IMR-90 (cell line): ENCODE measurements at regions not wholly inside any gene's neighbourhood (a gene's known extent, or its start where the extent isn't known, plus 50 kb on each side); places are given as distances from the start of the nearest gene placed in this dataset.

Source experiments
- ATAC-seq: fragments of 200-7000 bp; cut with Tn5 transposase; 2 replicates; pipeline ENCODE4 v1.9.1; 2020; ENCODE audit warnings: low read depth, mild to moderate bottlenecking, moderate library complexity
- BruUV-seq: library from RNA; stranded (reverse); fragments of 400-500 nt; replicated peaks from 2 replicates; lab custom pipeline; 2021; lab: Mats Ljungman, UMichigan
- CTCF ChIA-PET: fragments of 300-600 bp; formaldehyde crosslinking; extraction: SDS; loops from one replicate; lab custom pipeline; 2021; ENCODE audit warnings: antibody characterized with exemption; lab: Yijun Ruan, JAX
- POLR2A ChIA-PET: fragments of 300-600 bp; sonication (Branson Sonifier 250); formaldehyde crosslinking; loops from one replicate; lab custom pipeline; 2022; ENCODE audit warnings: antibody characterized with exemption; ENCODE audit not compliant: unreplicated experiment; lab: Charles Lee
- DNase-seq: peaks from one replicate; pipeline ENCODE4 v3.0.0; 2013
- H2AFZ ChIP-seq: replicated peaks from 2 replicates; pipeline ENCODE3; 2013; ENCODE audit warnings: low read length, mild to moderate bottlenecking; ENCODE audit not compliant: poor library complexity
- H2AK5ac ChIP-seq: 2 replicates; pipeline ENCODE4 v1.6.1; 2013; ENCODE audit warnings: low read depth, low read length, inconsistent platforms
- H2AK9ac ChIP-seq: replicated peaks from 2 replicates; pipeline ENCODE3; 2013; ENCODE audit warnings: mild to moderate bottlenecking, low read depth, low read length, moderate library complexity; ENCODE audit not compliant: poor library complexity
- H2BK120ac ChIP-seq: 2 replicates; pipeline ENCODE4 v1.6.1; 2013; ENCODE audit warnings: low read depth, low read length, inconsistent platforms
- H2BK15ac ChIP-seq: 3 replicates; pipeline ENCODE4 v1.6.1; 2013; ENCODE audit warnings: low read depth, low read length, inconsistent platforms
- H2BK20ac ChIP-seq: 2 replicates; pipeline ENCODE4 v1.6.1; 2013; ENCODE audit warnings: low read depth, mild to moderate bottlenecking, inconsistent platforms, low read length, moderate library complexity
- H2BK5ac ChIP-seq: 2 replicates; pipeline ENCODE4 v1.6.1; 2013; ENCODE audit warnings: mild to moderate bottlenecking, low read depth, low read length, inconsistent platforms; ENCODE audit not compliant: poor library complexity, severe bottlenecking
- H3K14ac ChIP-seq: replicated peaks from 2 replicates; pipeline ENCODE4 v1.6.1; 2013; ENCODE audit warnings: low read depth, low read length, inconsistent platforms
- H3K18ac ChIP-seq: 2 replicates; pipeline ENCODE4 v1.6.1; 2013; ENCODE audit warnings: low read depth, low read length, control low read depth
- H3K23ac ChIP-seq: 2 replicates; pipeline ENCODE4 v1.6.1; 2013; ENCODE audit warnings: low read depth, low read length, inconsistent platforms
- H3K27ac ChIP-seq: 2 replicates; pipeline ENCODE4 v1.5.1; 2013; ENCODE audit warnings: mild to moderate bottlenecking, control low read depth, low read length; ENCODE audit not compliant: insufficient read depth
- H3K27me3 ChIP-seq: 2 replicates; pipeline ENCODE4 v1.6.1; 2013; ENCODE audit warnings: low read length; ENCODE audit not compliant: control insufficient read depth, insufficient read depth
- H3K36me3 ChIP-seq: 2 replicates; pipeline ENCODE4 v1.6.1; 2013; ENCODE audit warnings: low read length, mixed read lengths; ENCODE audit not compliant: control insufficient read depth, insufficient read depth
- H3K4ac ChIP-seq: 2 replicates; pipeline ENCODE4 v1.6.1; 2013; ENCODE audit warnings: low read depth, low read length, inconsistent platforms
- H3K4me1 ChIP-seq: 2 replicates; pipeline ENCODE4 v1.6.1; 2013; ENCODE audit warnings: low read length, mixed read lengths; ENCODE audit not compliant: control insufficient read depth, insufficient read depth
- H3K4me2 ChIP-seq: 2 replicates; pipeline ENCODE4 v1.6.1; 2013; ENCODE audit warnings: low read depth, mild to moderate bottlenecking, control low read depth, low read length, moderate library complexity
- H3K4me3 ChIP-seq: 2 replicates; pipeline ENCODE4 v1.5.1; 2013; ENCODE audit warnings: low read depth, mild to moderate bottlenecking, control low read depth, low read length, moderate library complexity; ENCODE audit not compliant: insufficient read depth
- H3K56ac ChIP-seq: 2 replicates; pipeline ENCODE4 v1.6.1; 2013; ENCODE audit warnings: low read length, inconsistent platforms; ENCODE audit not compliant: insufficient read depth; ENCODE audit errors: extremely low read depth
- H3K79me1 ChIP-seq, 2 experiments: 2 replicates each; pipeline ENCODE4 v1.6.1; 2013; ENCODE audit warnings: low read length in 2 of 2, inconsistent platforms in 1 of 2, low read depth in 1 of 2
- H3K9ac ChIP-seq: 2 replicates; pipeline ENCODE4 v1.6.1; 2013; ENCODE audit warnings: low read depth, low read length, control low read depth
- H3K9me1 ChIP-seq: 2 replicates; pipeline ENCODE4 v1.6.1; 2013; ENCODE audit warnings: low read length, inconsistent platforms; ENCODE audit not compliant: insufficient read depth
- H3K9me3 ChIP-seq: 2 replicates; pipeline ENCODE4 v1.6.1; 2013; ENCODE audit warnings: low read length; ENCODE audit not compliant: control insufficient read depth, insufficient read depth
- H4K20me1 ChIP-seq: 2 replicates; pipeline ENCODE4 v1.6.1; 2013; ENCODE audit warnings: low read length, inconsistent platforms; ENCODE audit not compliant: insufficient read depth
- H4K5ac ChIP-seq: 2 replicates; pipeline ENCODE4 v1.6.1; 2013; ENCODE audit warnings: mild to moderate bottlenecking, low read depth, low read length, control low read depth
- H4K8ac ChIP-seq, 2 experiments: 2 replicates each; pipeline ENCODE4 v1.6.1; 2013; ENCODE audit warnings: low read depth in 2 of 2, low read length in 2 of 2, control low read depth in 1 of 2, inconsistent platforms in 1 of 2
- H4K91ac ChIP-seq: 2 replicates; pipeline ENCODE4 v1.6.1; 2013; ENCODE audit warnings: low read depth, low read length, inconsistent platforms; ENCODE audit not compliant: insufficient read depth
- CEBPB ChIP-seq: IDR thresholded peaks from 2 replicates; pipeline ENCODE4 v1.6.1; 2012; ENCODE audit warnings: low read depth, low read length, improper control_type of control experiment
- CHD1 ChIP-seq: IDR thresholded peaks from 2 replicates; pipeline ENCODE4 v1.6.1; 2012; ENCODE audit warnings: low read depth, low read length, improper control_type of control experiment
- ELK1 ChIP-seq: fragments of 150-350 bp; IDR thresholded peaks from 2 replicates; pipeline ENCODE4 v1.6.1; 2016; ENCODE audit warnings: low read depth, mild to moderate bottlenecking, low read length, moderate library complexity, borderline replicate concordance
- FOS ChIP-seq: fragments of 150-350 bp; IDR thresholded peaks from 2 replicates; pipeline ENCODE4 v1.6.1; 2016; ENCODE audit warnings: low read depth, low read length
- MAFK ChIP-seq: IDR thresholded peaks from 2 replicates; pipeline ENCODE4 v1.6.1; 2012; ENCODE audit warnings: low read depth, low read length, improper control_type of control experiment
- MAZ ChIP-seq: IDR thresholded peaks from 2 replicates; pipeline ENCODE4 v1.6.1; 2012; ENCODE audit warnings: low read depth, mild to moderate bottlenecking, low read length, improper control_type of control experiment, moderate library complexity, borderline replicate concordance
- MXI1 ChIP-seq: IDR thresholded peaks from 2 replicates; pipeline ENCODE4 v1.6.1; 2012; ENCODE audit warnings: low read depth, mild to moderate bottlenecking, low read length, moderate library complexity, borderline replicate concordance
- NFE2L2 ChIP-seq: fragments of 150-350 bp; IDR thresholded peaks from 2 replicates; pipeline ENCODE4 v1.6.1; 2016; ENCODE audit warnings: low read depth, mild to moderate bottlenecking, low read length
- RAD21 ChIP-seq: IDR thresholded peaks from 2 replicates; pipeline ENCODE4 v1.6.1; 2012; ENCODE audit warnings: low read length, improper control_type of control experiment
- RCOR1 ChIP-seq: IDR thresholded peaks from 2 replicates; pipeline ENCODE4 v1.6.1; 2012; ENCODE audit warnings: mild to moderate bottlenecking, low read length, improper control_type of control experiment; ENCODE audit not compliant: insufficient replicate concordance
- RFX5 ChIP-seq: IDR thresholded peaks from 2 replicates; pipeline ENCODE4 v1.8.0; 2012; ENCODE audit warnings: low read depth, mild to moderate bottlenecking, low read length, moderate library complexity
- SMC3 ChIP-seq: fragments of 150-350 bp; IDR thresholded peaks from 2 replicates; pipeline ENCODE4 v1.6.1; 2016; ENCODE audit warnings: low read depth, mild to moderate bottlenecking, antibody characterized with exemption, low read length, moderate library complexity
- USF2 ChIP-seq: fragments of 150-350 bp; IDR thresholded peaks from 2 replicates; pipeline ENCODE4 v1.6.1; 2017; ENCODE audit warnings: mild to moderate bottlenecking, antibody characterized with exemption, low read length, low read depth
- WGBS, 2 experiments: methylation state at CpG; one replicate each; pipeline versions ENCODE4 v1.1.5 to v1.1.7; 2013; ENCODE audit warnings: missing lambda C conversion rate in 2 of 2; ENCODE audit not compliant: insufficient read length in 1 of 2; ENCODE audit errors: extremely low coverage in 2 of 2; 5-methylcytosine and 5-hydroxymethylcytosine counted together
- dilution Hi-C: fragments of 300-500 bp; cut with HindIII; formaldehyde crosslinking; loops from one replicate; pipeline ENCODE4 v1.14.3; 2018; ENCODE audit warnings: low sequenced_read_pairs; ENCODE audit not compliant: unreplicated experiment
- in situ Hi-C: fragments of 300-500 bp; cut with MboI; formaldehyde crosslinking; loops from 3 replicates; pipeline ENCODE4 v1.14.3; 2019; ENCODE audit warnings: low sequenced_read_pairs, inconsistent platforms, mixed read lengths
- intact Hi-C: fragments of 100-400 bp; cut with micrococcal nuclease; formaldehyde crosslinking; loops from 2 replicates; pipeline ENCODE4 v1.10.0; 2022

GRCh38 chr6:48474830-48475229, 363.8 kb upstream of the PTCHD4 start:
- TF ChIP-seq USF2 (no peak), RAD21 (no peak), NFE2L2 (no peak), RFX5 (no peak), SMC3 (no peak), RCOR1 (no peak), CHD1 (no peak), ELK1 (no peak), MXI1 (no peak), FOS (no peak), CEBPB (no peak), MAZ (no peak), MAFK (no peak)
- intact Hi-C loops = loop anchor here (5.0 kb wide), 1 partner anchor 292 kb away; no protein-coding TSS in a partner anchor
- no peak overlapping the region for H2BK120ac ChIP-seq
- no peak overlapping the region for H3K18ac ChIP-seq
- no peak overlapping the region for H4K8ac ChIP-seq
- no peak overlapping the region for H4K91ac ChIP-seq
- H4K20me1 ChIP-seq = no peaks in the 10 kb centered on the region
- no peak overlapping the region for H2BK15ac ChIP-seq
- POLR2A ChIA-PET = no interaction called here
- H3K56ac ChIP-seq = no peak overlapping the region
- no peaks in the 10 kb centered on the region for H3K79me1 ChIP-seq
- no peak overlapping the region for H3K4me3 ChIP-seq
- no peaks in the 10 kb centered on the region for H3K4me1 ChIP-seq
- no peak overlapping the region for H3K14ac ChIP-seq
- no peak for DNase-seq
- no CpG with 5 or more reads among the region's 2 CpGs for WGBS, 2 experiments
- H4K5ac ChIP-seq = no peak overlapping the region
- dilution Hi-C loops = no loop called here
- no peaks in the 10 kb centered on the region for H3K36me3 ChIP-seq
- H3K9me3 ChIP-seq = no peaks in the 10 kb centered on the region
- H2AK5ac ChIP-seq = no peak overlapping the region
- no peak for ATAC-seq
- H2AFZ ChIP-seq = peak overlapping the region; percentile 43
- H3K9me1 ChIP-seq = no peaks in the 10 kb centered on the region
- CTCF ChIA-PET = no interaction called here
- H3K4ac ChIP-seq = no peak overlapping the region
- no peak overlapping the region for H3K9ac ChIP-seq
- no peak overlapping the region for H3K27ac ChIP-seq
- no peak overlapping the region for H3K23ac ChIP-seq
- H2BK20ac ChIP-seq = no peak overlapping the region
- BruUV-seq = no TSS peak
- H3K4me2 ChIP-seq = no peak overlapping the region
- no peaks in the 10 kb centered on the region for H3K27me3 ChIP-seq
- H2BK5ac ChIP-seq = no peak overlapping the region
- H2AK9ac ChIP-seq = no peak overlapping the region
- in situ Hi-C loops = loop anchor here (25.0 kb wide), 1 partner anchor 688 kb away; the partner anchor contains the start of gene OPN5
